Stimulated activated CD4-positive, alpha-beta T cell treated with anti-CD3 and anti-CD28 coated beads, TNF-alpha, amount 100 ng/mL, for 4 hours (primary cell): ENCODE measurements at regions not wholly inside any gene's neighbourhood (a gene's known extent, or its start where the extent isn't known, plus 50 kb on each side); places are given as distances from the start of the nearest gene placed in this dataset.

Experiments
- DNase-seq, 3 experiments: peaks; one replicate each; pipeline ENCODE4 v3.0.0-alpha.2; 2020; ENCODE audit warnings: low read depth in 3 of 3

DNA sequence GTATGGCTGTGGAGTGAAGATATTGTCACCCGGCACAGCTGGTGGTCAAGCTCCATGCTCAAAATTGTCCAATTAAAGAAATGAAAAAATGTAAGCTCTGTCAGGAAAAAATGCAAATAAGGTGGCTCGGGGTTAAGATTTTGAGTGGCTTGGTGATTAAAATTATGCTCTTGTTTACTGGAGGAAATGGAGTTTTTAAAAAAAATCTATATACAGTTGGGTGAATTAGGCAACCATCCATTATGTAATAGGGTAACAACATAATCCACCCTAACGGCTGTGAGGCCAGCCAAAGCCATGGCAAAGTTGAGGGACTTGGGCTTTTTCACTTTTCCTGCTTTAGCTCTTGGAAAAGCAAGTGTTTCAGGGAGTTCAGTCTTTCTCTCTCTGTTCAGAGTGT, 260.8 kb upstream of the HABP2 start:
- DNase-seq = no peak

DNA sequence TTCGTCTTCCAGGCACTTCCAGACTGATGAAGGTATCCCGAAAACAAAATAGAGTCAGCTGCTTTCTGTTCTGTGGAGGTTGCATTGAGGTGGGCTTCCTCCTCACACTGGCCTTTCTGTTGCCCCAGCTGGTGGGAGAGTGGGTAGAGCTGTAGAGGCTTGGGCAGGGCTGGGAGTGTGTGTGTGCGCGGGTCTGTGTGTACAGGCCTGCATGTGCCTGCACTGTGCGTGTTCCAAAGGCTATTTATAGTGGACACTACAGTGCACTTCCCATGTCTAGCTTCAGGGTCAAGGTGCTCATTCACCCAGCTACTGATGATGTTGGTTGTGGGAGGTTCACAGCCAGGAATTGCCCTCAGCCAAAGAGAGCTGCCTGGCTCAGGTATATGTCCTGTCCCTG, 260.1 kb upstream of the HABP2 start:
- no peak for DNase-seq

DNA sequence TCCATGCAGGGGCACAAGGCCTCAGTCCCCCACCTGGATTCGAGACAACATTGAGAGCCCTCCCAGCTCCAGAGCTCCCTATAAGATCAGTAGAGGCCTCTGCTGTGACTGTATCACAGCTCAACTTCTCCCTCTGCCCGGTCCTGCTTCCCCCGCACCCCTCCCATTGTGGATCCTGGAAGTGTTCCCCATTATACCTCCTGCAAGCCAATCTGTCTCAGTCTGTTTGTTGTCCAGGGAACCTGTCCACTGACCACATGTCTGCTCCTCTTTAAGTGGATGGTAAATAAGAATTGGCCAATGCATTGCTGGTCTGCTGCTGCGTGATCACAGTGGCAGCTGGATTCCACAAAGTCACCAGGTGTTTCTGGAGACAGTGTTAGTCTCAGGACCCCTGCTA, 259.7 kb upstream of the HABP2 start:
- no peak for DNase-seq

DNA sequence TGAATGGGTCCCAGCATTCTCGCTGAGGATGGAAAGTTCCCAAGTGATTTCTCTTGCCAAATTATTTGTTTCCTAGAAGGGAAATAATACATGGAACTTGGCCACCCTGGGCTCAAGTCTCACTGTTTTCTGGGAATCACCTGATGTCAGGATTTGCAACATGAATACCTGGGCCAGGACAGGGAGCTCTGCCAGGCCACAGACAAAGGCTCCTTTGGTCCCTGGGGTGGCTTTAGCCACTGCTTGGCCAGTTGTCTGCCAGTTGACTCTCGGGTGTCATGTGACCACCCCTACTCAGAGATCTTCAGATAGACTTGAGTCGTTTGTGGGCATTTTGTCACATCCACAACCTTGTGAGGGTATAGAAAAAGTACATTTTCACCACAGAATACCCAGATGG, 258.0 kb upstream of the HABP2 start:
- DNase-seq = no peak

- no peak for DNase-seq
Observed at GRCh38 chr10:113297226-113297625, 255.6 kb upstream of the HABP2 start.

- no peak for DNase-seq
Observed at GRCh38 chr10:113298616-113299015, 254.2 kb upstream of the HABP2 start.

- no peak for DNase-seq
Observed at GRCh38 chr10:113300201-113300600, 252.7 kb upstream of the HABP2 start.

DNA sequence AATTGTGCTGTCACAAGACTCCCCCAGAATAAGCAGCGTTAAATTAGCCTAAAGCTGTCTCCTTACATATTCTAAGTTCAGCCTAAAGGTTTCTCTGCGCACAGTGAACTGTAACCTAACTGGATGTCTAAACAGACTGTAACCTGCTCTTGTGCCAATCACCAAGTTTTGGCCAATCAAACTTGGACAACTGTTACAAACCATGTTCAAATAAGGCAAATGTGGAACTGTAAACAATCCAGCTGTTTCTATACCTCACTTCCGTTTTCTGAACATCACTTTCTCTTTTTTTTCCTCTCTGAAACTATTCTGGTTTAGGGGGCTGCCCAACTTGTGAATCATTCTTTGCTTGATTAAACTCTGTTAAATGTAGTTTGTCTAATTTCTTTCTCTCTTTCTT, 252.2 kb upstream of the HABP2 start:
- no peak for DNase-seq

DNA sequence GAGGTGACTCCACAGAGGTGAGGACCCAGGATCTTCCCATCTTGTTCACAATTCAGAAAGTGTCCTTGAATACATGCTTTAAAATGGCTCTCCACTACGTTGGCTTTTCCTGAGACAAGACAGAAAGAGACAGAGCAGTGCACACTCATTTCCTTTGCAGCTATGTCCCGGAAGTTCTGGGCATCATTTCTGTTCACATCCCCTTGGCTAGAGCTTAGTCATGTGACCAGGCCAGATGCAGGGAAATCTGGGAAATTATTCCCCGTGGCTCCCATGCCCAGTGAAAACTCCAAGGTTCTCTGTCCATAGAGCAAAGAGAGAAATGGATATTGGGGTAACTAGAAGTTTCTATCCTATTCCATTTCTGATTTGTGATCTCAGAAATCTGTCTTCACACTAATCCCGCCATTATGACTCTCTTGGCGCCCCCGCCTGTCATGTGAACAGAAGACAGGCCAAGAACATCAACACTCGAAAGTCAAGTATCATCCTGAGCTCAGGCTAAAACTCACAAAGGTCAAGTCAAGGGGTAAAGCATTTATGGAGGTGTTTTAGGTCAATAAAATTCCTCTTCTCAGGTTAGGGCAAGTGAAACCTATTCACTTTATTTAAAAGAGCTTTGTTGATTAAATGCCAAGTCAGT, 251.4 kb upstream of the HABP2 start:
- no peak for DNase-seq

DNA sequence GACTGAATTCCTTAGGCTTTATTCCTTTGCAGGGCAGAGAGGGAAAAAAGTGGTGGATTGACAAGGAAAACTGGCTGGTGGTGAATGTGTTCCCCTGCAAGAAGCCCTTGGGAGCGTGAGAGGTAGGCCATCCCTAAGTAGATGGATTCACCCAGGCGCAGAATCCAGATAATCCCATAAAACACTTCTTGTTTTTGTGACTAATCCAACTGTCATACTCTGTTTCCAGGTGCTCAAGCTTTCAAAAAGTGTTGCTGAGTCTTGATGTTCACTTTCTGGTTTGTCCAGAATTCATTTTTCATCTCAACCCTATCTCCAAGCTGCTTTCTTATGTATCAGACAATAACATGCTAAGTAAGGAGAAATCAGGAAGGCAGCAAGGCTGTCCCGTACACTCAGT, 250.8 kb upstream of the HABP2 start:
- no peak for DNase-seq

GRCh38 chr10:113303544-113304146, 249.2 kb upstream of the HABP2 start:
- DNase-seq = no peak

DNA sequence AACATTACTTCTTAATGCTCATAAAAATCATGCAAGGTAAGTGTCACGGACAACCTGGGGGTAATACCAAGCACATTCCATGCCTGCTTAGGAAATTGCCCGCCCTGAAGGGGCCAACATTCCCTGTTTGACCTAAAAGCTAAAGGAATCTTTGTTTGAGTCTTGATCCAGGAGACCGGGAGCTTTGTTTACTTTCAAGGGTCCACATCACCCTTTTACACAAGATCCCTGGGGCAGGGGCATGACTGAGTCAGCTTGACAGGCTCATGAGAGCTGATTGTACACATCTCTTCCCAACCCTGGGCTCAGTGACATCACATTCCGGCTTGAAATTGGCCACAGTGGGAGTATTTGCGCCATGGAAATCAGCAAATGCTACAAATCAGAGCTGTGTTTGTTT, 248.1 kb upstream of the HABP2 start:
- DNase-seq = no peak

- no peak for DNase-seq
Observed at GRCh38 chr10:113305871-113306270, 247.0 kb upstream of the HABP2 start.

DNA sequence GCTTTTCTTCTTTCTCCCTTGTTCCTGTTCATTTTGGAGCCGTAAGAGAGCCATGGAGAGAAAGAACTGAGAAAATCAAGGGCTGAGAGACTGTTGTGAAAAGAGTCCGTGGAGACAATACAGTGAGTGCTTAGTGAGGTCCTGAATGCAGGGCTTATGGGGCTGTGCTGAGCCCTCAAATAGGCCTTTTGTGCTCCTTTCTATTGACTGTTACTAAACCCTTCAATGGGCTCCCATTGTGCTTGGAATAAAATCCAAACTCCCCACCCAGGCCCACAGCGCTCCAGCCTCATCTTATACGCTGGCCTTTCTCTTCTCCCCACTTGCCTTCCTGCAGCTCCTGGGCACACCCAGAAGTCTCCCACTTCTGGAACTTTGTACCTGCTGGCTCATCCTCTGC, 243.1 kb upstream of the HABP2 start:
- no peak for DNase-seq

DNA sequence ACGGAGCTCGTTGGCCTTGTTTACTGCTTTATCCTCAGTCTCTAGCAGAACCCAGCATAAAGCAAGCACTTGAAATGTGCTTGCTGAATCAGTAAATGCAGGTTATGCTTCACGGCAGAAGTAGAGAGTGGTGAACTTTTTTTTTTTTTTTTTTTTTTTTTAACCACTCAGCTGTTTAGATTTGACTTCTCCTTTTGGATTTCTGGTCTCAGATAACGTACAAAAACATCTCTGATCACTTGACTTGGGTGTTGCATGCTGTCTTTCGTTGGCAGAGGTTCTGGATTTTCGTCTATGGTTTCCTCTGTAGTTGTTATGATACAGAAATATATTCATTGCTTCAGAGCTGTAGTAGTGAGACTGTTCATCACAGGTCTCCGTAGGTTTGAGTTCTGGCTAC, 242.5 kb upstream of the HABP2 start:
- DNase-seq = no peak

- no peak for DNase-seq
Observed at GRCh38 chr10:113313048-113313602, 239.7 kb upstream of the HABP2 start.

- DNase-seq = no peak
Observed at GRCh38 chr10:113313722-113314121, 239.1 kb upstream of the HABP2 start.

GRCh38 chr10:113316506-113316905, 236.3 kb upstream of the HABP2 start:
- DNase-seq = no peak

GRCh38 chr10:113317489-113317888, 235.4 kb upstream of the HABP2 start:
- DNase-seq = no peak

DNA sequence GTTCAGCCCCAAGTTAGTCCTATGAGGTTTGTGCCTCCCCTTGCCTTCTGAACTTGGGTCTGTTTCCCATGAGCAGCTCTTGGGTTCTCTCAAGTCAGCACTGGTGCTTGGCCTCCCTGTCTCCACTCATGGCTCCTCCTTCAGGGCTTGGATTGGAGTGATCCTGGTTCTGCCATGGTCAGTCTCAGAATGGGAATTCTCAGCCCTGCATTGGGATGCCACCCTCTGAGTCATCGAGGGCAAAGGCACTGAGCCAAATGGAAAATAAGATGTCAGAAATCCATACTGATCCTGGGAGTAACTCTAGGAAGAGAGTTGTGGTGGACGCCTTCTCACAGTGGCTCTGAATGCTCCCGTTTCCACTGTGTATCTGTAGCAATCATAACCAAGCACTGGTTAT, 233.4 kb upstream of the HABP2 start:
- no peak for DNase-seq

DNA sequence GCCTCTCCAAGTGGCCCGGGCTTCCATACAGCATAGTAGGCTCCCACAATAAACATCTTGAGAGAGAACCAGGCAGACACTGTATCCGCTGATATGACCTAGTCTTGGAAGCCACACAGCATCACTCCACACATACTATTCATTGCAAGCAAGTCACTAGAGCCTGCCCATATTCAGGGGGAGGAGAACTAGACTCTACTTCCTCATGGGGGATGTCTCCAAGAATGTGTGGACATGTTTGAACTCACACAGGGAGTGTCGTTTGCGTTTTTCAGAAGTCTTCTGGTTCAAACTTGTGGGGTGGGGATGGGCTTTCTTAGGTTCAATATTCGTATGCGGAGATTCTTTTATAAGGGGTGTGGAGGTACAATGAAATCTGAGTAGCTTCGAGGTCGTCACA, 232.6 kb upstream of the HABP2 start:
- no peak for DNase-seq

GRCh38 chr10:113320987-113321386, 231.9 kb upstream of the HABP2 start:
- no peak for DNase-seq

DNA sequence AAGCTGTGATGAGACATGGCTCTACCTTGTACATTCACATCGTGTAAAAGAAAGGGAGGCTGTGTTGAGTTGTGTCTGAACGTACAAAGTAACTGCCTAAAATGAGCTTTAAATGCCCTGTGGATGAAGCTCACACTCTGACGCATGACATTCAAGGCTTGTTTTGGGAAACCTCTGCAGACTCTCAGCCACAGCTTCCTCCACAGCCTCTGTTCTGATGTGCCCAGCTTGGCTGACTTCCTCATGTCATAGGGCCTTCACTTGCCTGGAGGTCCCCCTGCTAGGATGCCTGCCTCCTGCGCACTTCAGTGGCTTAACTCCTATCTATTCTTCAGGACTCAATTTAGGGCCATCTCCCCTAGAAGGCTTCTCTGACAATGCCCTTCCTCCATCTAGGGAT, 230.0 kb upstream of the HABP2 start:
- no peak for DNase-seq

DNA sequence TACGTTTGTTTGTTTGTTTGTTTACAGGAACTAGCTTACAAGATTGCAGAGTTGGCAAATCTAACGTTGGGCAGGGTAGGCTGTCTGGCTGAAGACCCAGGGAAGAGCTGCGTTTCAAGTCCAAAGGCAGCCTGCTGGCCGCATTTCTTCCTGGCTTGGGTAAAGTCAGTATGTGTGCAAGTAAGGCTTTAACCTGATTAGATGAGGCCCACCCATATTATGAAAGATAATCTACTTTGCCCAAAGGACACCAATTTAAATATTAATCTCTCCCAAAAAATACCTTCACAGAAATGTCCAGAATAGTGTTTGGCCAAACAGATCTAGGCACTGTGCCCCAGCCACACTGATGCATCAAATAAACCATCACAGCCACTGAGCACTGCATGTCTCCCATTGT, 228.9 kb upstream of the HABP2 start:
- DNase-seq = no peak
